Gastroesophageal sphincter (tissue), 4 donors: ENCODE measurements at regions not wholly inside any gene's neighbourhood (a gene's known extent, or its start where the extent isn't known, plus 50 kb on each side); places are given as distances from the start of the nearest gene placed in this dataset.
"Not testable (repeated sequence)": the region's sequence is repeated elsewhere in the genome, so short reads cannot be mapped to it uniquely, and the experiment has no call there.

Experiments used
- ATAC-seq: fragments of 150-250 bp; one replicate; pipeline ENCODE4 v1.9.1; 2016; ENCODE audit warnings: mild to moderate bottlenecking, moderate library complexity
- H3K27ac ChIP-seq, 4 donors: fragments of 200-600 bp; sonication (generic) in 3 of 4; 1 replicate in 3 of 4; 2 replicates in 1 of 4; pipeline ENCODE4 v1.5.1; 2016 to 2019
- H3K27me3 ChIP-seq: fragments of 200-600 bp; sonication (generic); one replicate; pipeline ENCODE4 v1.5.1; 2019
- H3K36me3 ChIP-seq, 2 donors: fragments of 200-600 bp; sonication (generic); one replicate each; pipeline ENCODE4 v1.5.1; 2019; ENCODE audit warnings: control low read depth in 1 of 2
- H3K4me1 ChIP-seq, 3 donors: fragments of 200-600 bp; sonication (generic); 1 replicate in 2 of 3; 2 replicates in 1 of 3; pipeline ENCODE4 v1.5.1; 2016 to 2019; ENCODE audit warnings: control low read depth in 2 of 3
- H3K4me3 ChIP-seq, 2 donors: fragments of 200-600 bp; sonication (generic); one replicate each; pipeline ENCODE4 v1.5.1; 2019; ENCODE audit warnings: mild to moderate bottlenecking in 1 of 2, moderate library complexity in 1 of 2
- H3K9me3 ChIP-seq, 3 donors: fragments of 200-600 bp; sonication (generic); one replicate each; pipeline ENCODE4 v1.5.1; 2017 to 2019; ENCODE audit warnings: control low read depth in 2 of 3
- EP300 ChIP-seq: sonication (generic); formaldehyde crosslinking; IDR thresholded peaks from one replicate; pipeline ENCODE4 v1.6.1; 2017; ENCODE audit warnings: antibody characterized with exemption, mild to moderate bottlenecking
- POLR2A ChIP-seq, 2 donors: fragments of 450-650 bp; IDR thresholded peaks; one replicate each; pipeline ENCODE4 v1.6.1; 2017; ENCODE audit warnings: antibody characterized with exemption in 2 of 2, mild to moderate bottlenecking in 2 of 2, moderate library complexity in 1 of 2
- POLR2AphosphoS5 ChIP-seq: sonication (generic); formaldehyde crosslinking; IDR thresholded peaks from one replicate; pipeline ENCODE4 v1.6.1; 2017; ENCODE audit warnings: antibody characterized with exemption
- WGBS, 2 donors: methylation state at CpG; one replicate each; pipeline ENCODE4 v1.1.5; 2018; ENCODE audit warnings: low coverage in 1 of 2; 5-methylcytosine and 5-hydroxymethylcytosine counted together
- TF ChIP-seq, protein P1 (sequence below), 4 experiments: fragments of 200-600 bp in 2 of 4; fragments of 450-650 bp in 2 of 4; sonication (generic) in 1 of 4; IDR thresholded peaks; one replicate each; pipeline ENCODE4 v1.5.1; 2017 to 2019; ENCODE audit warnings: antibody characterized with exemption in 4 of 4, mild to moderate bottlenecking in 2 of 4, moderate library complexity in 2 of 4

DNA sequence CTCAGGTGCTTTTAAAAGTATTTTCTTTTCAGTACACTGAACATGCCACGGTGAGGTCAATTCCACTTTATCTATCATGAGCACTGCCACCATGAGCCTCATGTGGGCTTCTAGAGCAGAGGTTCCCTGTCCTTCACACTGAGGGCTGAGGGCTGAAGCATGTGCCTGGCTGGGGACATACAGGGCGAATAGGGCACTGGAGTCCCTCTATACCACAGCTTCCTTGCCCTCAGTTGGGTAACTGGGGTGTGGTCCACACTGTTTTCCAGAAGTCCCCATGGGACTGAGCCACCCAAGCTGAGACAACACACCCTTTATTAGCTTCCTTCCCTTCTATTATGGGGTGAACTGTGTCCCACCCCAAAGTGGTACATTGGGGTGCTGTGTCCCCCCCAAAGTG is 172.2 kb upstream of the ID2 start:
- TF ChIP-seq, protein P1, sequence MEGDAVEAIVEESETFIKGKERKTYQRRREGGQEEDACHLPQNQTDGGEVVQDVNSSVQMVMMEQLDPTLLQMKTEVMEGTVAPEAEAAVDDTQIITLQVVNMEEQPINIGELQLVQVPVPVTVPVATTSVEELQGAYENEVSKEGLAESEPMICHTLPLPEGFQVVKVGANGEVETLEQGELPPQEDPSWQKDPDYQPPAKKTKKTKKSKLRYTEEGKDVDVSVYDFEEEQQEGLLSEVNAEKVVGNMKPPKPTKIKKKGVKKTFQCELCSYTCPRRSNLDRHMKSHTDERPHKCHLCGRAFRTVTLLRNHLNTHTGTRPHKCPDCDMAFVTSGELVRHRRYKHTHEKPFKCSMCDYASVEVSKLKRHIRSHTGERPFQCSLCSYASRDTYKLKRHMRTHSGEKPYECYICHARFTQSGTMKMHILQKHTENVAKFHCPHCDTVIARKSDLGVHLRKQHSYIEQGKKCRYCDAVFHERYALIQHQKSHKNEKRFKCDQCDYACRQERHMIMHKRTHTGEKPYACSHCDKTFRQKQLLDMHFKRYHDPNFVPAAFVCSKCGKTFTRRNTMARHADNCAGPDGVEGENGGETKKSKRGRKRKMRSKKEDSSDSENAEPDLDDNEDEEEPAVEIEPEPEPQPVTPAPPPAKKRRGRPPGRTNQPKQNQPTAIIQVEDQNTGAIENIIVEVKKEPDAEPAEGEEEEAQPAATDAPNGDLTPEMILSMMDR (IDR thresholded peaks at IDR 0.05) = no peak
- no peak for TF ChIP-seq POLR2A (IDR thresholded peaks at IDR 0.05)
- TF ChIP-seq POLR2AphosphoS5 = no peak
- no peak for TF ChIP-seq EP300
- H3K4me3 ChIP-seq = no peak overlapping the region
- H3K9me3 ChIP-seq = peaks cover 0 to 6% (median 0%) of the 10 kb centered on the region in 3 donors
- 93% methylated on average over 2 of the region's 2 CpGs; no CpG with 5 or more reads in 1 of the 2 donors for WGBS, 2 donors
- no peaks in the 10 kb centered on the region for H3K4me1 ChIP-seq
- H3K27me3 ChIP-seq = no peaks in the 10 kb centered on the region
- ATAC-seq = no peak
- no peak overlapping the region for H3K27ac ChIP-seq
- no peaks in the 10 kb centered on the region for H3K36me3 ChIP-seq

DNA sequence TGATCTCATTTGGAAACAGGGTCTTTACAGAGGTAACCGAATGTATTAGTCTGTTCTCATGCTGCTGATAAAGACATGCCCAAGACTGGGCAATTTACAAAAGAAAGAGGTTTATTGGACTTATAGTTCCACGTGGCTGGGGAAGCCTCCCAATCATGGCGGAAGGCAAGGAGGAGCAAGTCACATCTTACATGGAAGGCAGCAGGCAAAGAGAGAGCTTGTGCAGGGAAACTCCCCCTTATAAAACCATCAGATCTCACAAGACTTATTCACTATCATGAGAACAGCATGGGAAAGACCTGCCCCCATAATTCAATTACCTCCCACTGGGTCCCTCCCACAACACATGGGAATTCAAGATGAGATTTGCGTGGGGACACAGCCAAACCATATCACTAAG is 171.8 kb upstream of the ID2 start:
- not testable (repeated sequence) for H3K4me3 ChIP-seq, H3K36me3 ChIP-seq, H3K4me1 ChIP-seq, ATAC-seq, H3K9me3 ChIP-seq, H3K27ac ChIP-seq, H3K27me3 ChIP-seq
- 86 to 100% methylated on average over 1 to 3 of the region's 4 CpGs for WGBS, 2 donors

DNA sequence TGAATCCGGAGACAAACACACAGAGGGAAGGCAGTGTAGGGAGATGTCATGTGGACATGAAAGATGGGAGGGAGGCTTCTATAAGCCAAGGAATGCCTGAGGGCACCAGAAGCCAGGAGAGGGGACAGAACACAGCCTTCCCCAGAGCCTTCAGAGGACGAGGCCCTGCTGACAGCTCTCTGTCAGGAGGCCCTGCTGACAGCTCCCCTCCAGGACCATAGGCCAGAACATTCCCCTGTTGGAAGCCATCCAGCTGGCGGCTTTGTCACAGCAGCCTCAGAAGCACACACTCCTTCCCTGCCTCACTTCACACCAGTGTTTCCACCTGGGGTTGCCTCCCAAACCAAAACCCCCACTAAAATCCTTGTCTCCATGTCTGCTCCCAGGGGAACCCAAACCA is 171.3 kb upstream of the ID2 start:
- no peak for ATAC-seq
- peaks cover 0 to 6% (median 0%) of the 10 kb centered on the region in 3 donors for H3K9me3 ChIP-seq
- 51% methylated on average over 3 of the region's 3 CpGs; no CpG with 5 or more reads in 1 of the 2 donors for WGBS, 2 donors
- TF ChIP-seq POLR2AphosphoS5 (no peak), POLR2A (IDR thresholded peaks at IDR 0.05) (no peak), EP300 (no peak)
- TF ChIP-seq, protein P1 (IDR thresholded peaks at IDR 0.05) = no peak
- no peak overlapping the region for H3K4me3 ChIP-seq
- no peaks in the 10 kb centered on the region for H3K4me1 ChIP-seq
- no peak overlapping the region for H3K27ac ChIP-seq
- no peaks in the 10 kb centered on the region for H3K27me3 ChIP-seq
- no peaks in the 10 kb centered on the region for H3K36me3 ChIP-seq

- no peaks in the 10 kb centered on the region for H3K36me3 ChIP-seq
- H3K27ac ChIP-seq = no peak overlapping the region
- H3K4me3 ChIP-seq = no peak overlapping the region
- peaks cover 0 to 6% (median 0%) of the 10 kb centered on the region in 3 donors for H3K9me3 ChIP-seq
- no CpG with 5 or more reads among the region's 1 CpG for WGBS, 2 donors
- H3K4me1 ChIP-seq = no peaks in the 10 kb centered on the region
- no peak for ATAC-seq
- TF ChIP-seq EP300 (no peak), POLR2A (IDR thresholded peaks at IDR 0.05) (no peak), POLR2AphosphoS5 (no peak)
- TF ChIP-seq, protein P1 (IDR thresholded peaks at IDR 0.05) = no peak
- H3K27me3 ChIP-seq = no peaks in the 10 kb centered on the region
Measured at GRCh38 chr2:8511868-8512612, 169.8 kb upstream of the ID2 start.

- ATAC-seq = no peak
- TF ChIP-seq POLR2A (IDR thresholded peaks at IDR 0.05) (no peak), POLR2AphosphoS5 (no peak), EP300 (no peak)
- TF ChIP-seq, protein P1 (IDR thresholded peaks at IDR 0.05) = no peak
- Histone ChIP-seq H3K4me1 (no peaks in the 10 kb centered on the region), H3K9me3 (peaks cover 0 to 6% (median 0%) of the 10 kb centered on the region in 3 donors), H3K36me3 (no peaks in the 10 kb centered on the region), H3K27me3 (no peaks in the 10 kb centered on the region), H3K4me3 (no peak overlapping the region), H3K27ac (no peak overlapping the region)
- WGBS, 2 donors = 87 to 93% methylated on average over 3 to 9 of the region's 14 CpGs
Measured at GRCh38 chr2:8513601-8514273, 168.1 kb upstream of the ID2 start.
